GM21360 (cell line): ENCODE measurements at regions not wholly inside any gene's neighbourhood (a gene's known extent, or its start where the extent isn't known, plus 50 kb on each side); places are given as distances from the start of the nearest gene placed in this dataset.
"Not testable (repeated sequence)": the region's sequence is repeated elsewhere in the genome, so short reads cannot be mapped to it uniquely, and the experiment has no call there.

Experiments
- ATAC-seq: cut with Tn5 transposase; IDR thresholded peaks from one replicate; pipeline ENCODE4 v1.9.1; 2021; ENCODE audit warnings: mild to moderate bottlenecking, moderate library complexity; ENCODE audit not compliant: unreplicated experiment

- ATAC-seq = no peak
Measured at GRCh38 chr1:30173560-30173959, 549.8 kb downstream of the MATN1 start.

GRCh38 chr1:30172757-30173156, 550.6 kb downstream of the MATN1 start:
- ATAC-seq = no peak

GRCh38 chr1:30172299-30172694, 551.1 kb downstream of the MATN1 start:
- ATAC-seq = no peak

- ATAC-seq = no peak
Measured at GRCh38 chr1:30171537-30172298, 551.7 kb downstream of the MATN1 start.

DNA sequence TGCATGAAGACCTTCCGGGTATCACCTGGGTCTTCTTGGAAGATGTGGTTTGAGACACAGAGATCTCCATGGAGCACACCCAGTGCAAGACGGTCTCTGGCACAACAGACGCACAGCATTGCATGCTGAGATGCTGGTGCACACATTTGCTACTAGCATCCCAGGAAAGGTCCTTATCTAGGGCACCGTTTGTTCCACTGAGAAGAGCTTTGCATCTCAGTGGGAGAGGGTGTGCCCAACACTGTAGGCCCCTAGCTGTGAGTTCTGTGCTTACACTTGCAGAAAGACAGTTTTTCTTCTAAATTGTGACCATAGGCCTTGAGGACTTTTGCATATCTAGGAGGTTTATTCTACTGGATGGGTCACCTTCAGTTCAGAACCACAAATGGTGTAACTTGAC, 554.1 kb downstream of the MATN1 start:
- ATAC-seq = no peak

DNA sequence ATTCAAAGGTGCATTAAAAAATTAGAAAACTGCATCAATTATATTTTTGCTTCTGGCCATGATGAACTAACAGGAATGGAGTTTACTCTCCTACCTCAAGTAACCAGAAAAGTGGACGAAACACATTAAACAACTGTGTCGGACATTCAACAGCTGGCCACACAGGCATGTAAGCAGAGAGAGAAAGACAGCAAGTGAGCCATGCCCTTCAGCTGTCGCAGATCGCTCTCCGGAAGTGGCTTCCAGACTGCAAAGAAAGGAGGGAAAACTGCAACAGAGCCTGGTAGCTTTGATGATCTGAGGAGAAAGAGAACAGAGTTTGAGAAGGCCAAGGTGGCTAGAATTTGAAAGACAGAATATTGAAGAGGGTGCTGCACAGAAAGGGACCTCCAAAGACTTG, 557.2 kb downstream of the MATN1 start:
- no peak for ATAC-seq

DNA sequence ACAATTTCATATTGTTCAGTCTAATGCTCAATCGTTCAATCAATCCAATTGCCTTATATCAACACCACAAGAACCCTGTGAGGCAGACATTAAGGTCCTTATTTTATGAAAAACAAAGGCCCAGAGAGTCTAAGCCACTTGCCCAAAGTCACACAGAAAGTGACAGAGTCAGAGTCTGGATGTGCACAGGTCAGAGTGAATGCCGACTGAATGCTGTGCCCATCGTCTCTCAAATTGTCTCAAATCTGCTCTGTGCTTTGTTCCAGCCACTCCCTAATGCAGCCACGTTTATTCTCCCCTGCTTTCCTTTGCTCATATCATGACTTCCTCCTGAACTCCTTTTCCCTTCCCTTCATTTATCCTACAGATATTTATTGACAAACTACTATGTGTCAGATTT, 558.3 kb downstream of the MATN1 start:
- ATAC-seq = no peak

GRCh38 chr1:30164693-30165092, 558.7 kb downstream of the MATN1 start:
- no peak for ATAC-seq

DNA sequence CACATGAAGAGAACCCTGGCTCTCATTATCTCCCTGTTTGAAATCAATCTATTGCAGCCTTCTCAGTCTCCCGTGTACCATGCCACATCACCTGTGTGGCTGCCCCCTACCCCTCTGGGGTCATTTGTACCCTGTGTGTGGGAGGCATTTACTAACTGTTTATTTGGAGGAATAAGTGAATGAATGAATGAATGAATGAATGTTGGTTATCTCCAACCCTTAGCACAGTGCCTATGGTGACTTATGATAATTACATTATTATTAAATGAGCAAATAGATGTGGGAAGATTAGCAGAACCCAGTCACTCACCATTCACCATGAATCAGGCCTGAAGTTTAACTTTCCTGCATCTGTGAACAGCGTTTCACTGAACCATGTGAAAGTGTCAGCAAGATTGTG, 560.8 kb downstream of the MATN1 start:
- ATAC-seq = no peak

DNA sequence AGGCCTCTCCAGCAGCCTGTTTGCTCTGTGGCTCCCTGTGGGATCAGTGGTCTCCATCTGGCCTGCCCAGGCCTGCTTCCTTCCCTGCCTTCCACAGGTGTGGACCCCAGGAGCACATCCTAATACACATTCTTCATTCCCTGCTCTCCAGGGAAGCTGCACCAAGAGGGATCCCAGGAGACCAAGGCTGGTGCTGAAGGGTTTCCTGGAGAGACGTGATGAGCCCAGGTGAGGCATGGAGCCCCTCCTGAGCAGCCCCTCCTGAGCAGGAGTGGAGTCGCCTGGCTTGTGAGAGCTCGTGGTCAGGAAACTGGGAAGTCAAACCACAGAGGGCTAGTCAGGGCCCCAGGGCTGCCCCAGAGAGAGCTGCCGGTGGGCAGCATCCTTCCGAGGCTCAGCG, 561.4 kb downstream of the MATN1 start:
- no peak for ATAC-seq

DNA sequence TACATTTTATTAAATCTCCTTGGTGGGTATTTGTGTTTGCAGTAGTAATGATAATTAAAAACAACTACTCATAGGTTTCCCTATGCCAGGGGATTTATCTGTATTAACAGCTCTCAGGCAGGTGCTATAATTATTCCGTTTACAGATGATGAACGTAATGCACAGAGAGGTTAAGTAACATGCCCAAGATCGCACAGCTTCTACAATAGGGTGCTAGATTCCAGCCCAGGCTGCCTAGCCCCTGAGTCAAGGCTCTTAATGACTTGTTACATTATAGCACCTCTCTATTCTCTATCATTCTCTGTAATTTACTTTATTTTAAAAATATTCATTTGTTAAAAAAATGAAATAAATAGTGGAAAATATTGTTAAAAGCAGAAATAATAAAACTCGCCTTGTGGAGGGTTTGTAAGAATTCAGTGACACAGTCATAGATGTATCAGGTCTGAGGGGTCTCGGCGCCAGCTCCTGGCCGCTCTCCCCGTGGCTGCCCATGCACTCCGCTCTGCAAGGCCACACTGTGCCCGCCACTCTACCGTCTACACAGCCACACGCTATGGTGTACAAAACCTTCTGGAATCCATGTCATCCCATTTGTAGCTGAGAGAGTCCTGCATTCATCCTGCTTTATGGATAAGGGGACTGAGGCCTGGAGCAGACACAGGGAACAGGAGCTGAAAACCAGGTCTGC, 562.2 kb downstream of the MATN1 start:
- no peak for ATAC-seq

DNA sequence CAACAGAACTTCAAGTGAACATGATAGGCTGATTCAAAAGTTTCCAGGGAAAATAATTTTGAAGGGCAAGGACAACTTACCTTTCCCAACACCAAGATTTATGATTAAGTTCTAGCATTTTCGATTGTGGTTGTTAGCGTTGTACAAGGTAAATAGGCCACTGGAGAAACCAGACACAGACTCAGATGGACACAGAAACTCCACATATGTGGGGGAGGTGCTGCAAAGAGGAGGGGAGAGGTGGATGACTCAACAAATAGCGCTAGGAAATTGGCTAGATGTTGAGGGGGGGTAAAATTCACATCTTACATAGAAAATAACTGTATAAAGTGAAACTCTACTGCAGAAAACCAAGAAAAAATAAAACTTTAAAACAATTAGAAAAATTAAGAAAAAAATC, 564.4 kb downstream of the MATN1 start:
- no peak for ATAC-seq

- not testable (repeated sequence) for ATAC-seq
Measured at GRCh38 chr1:30155698-30156097, 567.7 kb downstream of the MATN1 start.

- not testable (repeated sequence) for ATAC-seq
Measured at GRCh38 chr1:30155253-30155652, 568.1 kb downstream of the MATN1 start.

DNA sequence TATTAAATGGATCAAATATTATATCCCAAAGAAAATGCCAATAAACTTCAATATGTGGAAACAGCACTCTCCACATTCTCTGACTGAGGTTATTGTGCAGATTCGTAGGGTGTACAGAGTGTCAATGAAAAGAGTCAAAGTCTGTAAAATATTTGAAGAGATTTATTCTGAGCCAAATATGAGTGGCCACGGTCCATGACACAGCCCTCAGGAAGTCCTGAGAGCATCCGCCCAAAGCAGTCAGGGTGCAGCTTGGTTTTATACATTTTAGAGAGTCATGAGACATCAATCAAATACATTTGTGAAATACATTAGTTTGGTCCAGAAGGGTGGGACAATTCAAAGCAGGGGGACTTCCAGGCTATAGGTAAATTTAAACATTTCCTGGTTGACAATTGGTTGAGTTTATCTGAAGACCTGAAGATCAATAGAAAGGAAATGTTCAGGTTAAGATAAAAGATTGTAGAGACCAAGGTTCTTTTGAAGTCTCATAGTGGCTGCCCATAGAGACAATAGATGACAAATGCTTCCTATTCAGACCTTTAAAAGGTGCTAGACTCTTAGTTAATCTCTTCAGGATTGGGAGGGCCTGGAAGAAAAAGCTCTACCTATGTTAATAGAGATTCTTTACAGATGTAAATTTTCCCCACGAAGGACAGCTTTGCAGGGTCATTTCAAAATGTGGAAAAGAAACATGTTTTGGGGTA, 569.5 kb downstream of the MATN1 start:
- ATAC-seq = no peak

DNA sequence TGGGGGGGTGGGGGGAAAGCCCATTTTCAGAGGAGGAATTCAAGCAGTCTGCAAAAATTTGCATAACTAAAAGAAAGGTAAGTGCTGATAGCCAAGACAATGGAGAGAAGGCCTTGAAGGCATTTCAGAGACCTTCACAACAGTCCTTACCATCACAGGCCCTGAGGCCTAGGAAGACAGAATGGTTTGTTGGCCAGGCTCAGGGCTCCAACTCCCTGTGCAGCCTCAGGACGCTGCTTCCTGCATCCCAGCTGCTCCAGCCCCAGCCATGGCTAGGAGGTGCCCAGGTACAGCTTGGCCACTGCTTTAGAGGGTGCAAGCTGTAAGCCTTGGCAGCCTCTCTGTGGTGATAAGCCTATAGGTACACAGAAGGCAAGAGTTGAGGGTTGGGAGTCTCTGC, 571.6 kb downstream of the MATN1 start:
- ATAC-seq = no peak

GRCh38 chr1:30151119-30151518, 572.3 kb downstream of the MATN1 start:
- no peak for ATAC-seq

DNA sequence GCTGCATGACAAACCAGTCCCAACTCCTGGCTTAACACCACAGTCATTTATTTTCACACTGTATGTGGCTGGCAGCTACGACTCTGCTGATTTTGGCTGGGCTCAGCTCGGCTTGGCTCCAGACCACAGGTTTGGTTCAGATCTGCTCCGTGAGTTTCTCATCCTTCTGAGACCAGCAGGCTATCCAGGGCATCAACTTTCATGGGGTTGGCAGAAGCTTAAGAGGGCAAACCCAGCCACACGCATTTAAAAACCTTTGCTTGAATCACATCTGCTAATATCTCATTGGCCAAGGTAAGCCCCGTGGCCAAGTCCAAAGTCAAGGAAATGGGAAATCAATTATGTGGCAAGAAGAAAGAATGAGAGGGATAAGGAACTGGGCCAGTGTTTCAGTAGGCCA, 574.2 kb downstream of the MATN1 start:
- ATAC-seq = no peak

- ATAC-seq = no peak
Measured at GRCh38 chr1:30148676-30149075, 574.7 kb downstream of the MATN1 start.

GRCh38 chr1:30147188-30147587, 576.2 kb downstream of the MATN1 start:
- ATAC-seq = no peak

- no peak for ATAC-seq
Measured at GRCh38 chr1:30146448-30146847, 576.9 kb downstream of the MATN1 start.

GRCh38 chr1:30145723-30146303, 577.6 kb downstream of the MATN1 start:
- ATAC-seq = no peak
